ENCODE measurements at regions not wholly inside any gene's neighbourhood (a gene's known extent, or its start where the extent isn't known, plus 50 kb on each side); places are given as distances from the start of the nearest gene placed in this dataset.

- no peak for TF ChIP-seq CHD7 (IDR thresholded peaks at IDR 0.05; ENCODE audit: insufficient replicate concordance, low read length)
- no peak for TF ChIP-seq BRCA1 (IDR thresholded peaks at IDR 0.05; ENCODE audit: low read depth, low read length)
- no peak for TF ChIP-seq SIRT6 (IDR thresholded peaks at IDR 0.05; ENCODE audit: low read length)
- TF ChIP-seq GABPA (IDR thresholded peaks at IDR 0.05; ENCODE audit: borderline replicate concordance, insufficient read depth, low read length) = no peak
- no peak for TF ChIP-seq CBX8 (IDR thresholded peaks at IDR 0.05; ENCODE audit: borderline replicate concordance, low read depth, low read length)
- no peak for TF ChIP-seq TBP (IDR thresholded peaks at IDR 0.05; ENCODE audit: low read depth, low read length)
- no peak for TF ChIP-seq TAF1 (IDR thresholded peaks at IDR 0.05; ENCODE audit: low read depth, low read length)
- TF ChIP-seq TEAD4 (IDR thresholded peaks at IDR 0.05; ENCODE audit: low read depth, low read length) = no peak
- TF ChIP-seq TAF7 (optimal IDR thresholded peaks at IDR 0.05; ENCODE audit: borderline replicate concordance, low read depth, low read length) = no peak
- no peak for TF ChIP-seq YY1 (IDR thresholded peaks at IDR 0.05; ENCODE audit: low read depth, low read length)
- TF ChIP-seq SP2 (IDR thresholded peaks at IDR 0.05; ENCODE audit: low read length) = no peak
- TF ChIP-seq EGR1 (IDR thresholded peaks at IDR 0.05; ENCODE audit: borderline replicate concordance, low read depth, low read length) = no peak
Measured at GRCh38 chr11:13068211-13068610, 59.1 kb downstream of the RASSF10 start (continued).
